ENCODE measurements at regions not wholly inside any gene's neighbourhood (a gene's known extent, or its start where the extent isn't known, plus 50 kb on each side); places are given as distances from the start of the nearest gene placed in this dataset.

GRCh38 chr16:76023835-76024234 lies 253.4 kb upstream of the CNTNAP4 start:
- ATAC-seq, result no peak

GRCh38 chr16:76035689-76036088 lies 241.5 kb upstream of the CNTNAP4 start:
- TF ChIP-seq CSRNP3 (CRISPR knock-in tag; IDR thresholded peaks at IDR 0.05) (no peak), PPARA (CRISPR knock-in tag; IDR thresholded peaks at IDR 0.05; ENCODE audit: borderline replicate concordance) (no peak), OSR1 (CRISPR knock-in tag; IDR thresholded peaks at IDR 0.05) (no peak), ZNF70 (CRISPR knock-in tag; IDR thresholded peaks at IDR 0.05) (no peak), CSDC2 (CRISPR knock-in tag; IDR thresholded peaks at IDR 0.05) (no peak), RARB (CRISPR knock-in tag; IDR thresholded peaks at IDR 0.05) (no peak), ARNTL (CRISPR knock-in tag; IDR thresholded peaks at IDR 0.05; ENCODE audit: borderline replicate concordance, low read depth) (no peak), ISL1 (CRISPR knock-in tag; IDR thresholded peaks at IDR 0.05) (no peak), TCF4 (CRISPR knock-in tag; IDR thresholded peaks at IDR 0.05; ENCODE audit: borderline replicate concordance) (no peak), ZC3H10 (CRISPR knock-in tag; IDR thresholded peaks at IDR 0.05) (no peak), ZFP30 (CRISPR knock-in tag; IDR thresholded peaks at IDR 0.05) (no peak), TSHZ2 (CRISPR knock-in tag; IDR thresholded peaks at IDR 0.05) (no peak), ZFP3 (CRISPR knock-in tag; IDR thresholded peaks at IDR 0.05) (no peak)
- no peak for ATAC-seq

More at GRCh38 chr16:76023835-76024234, 253.4 kb upstream of the CNTNAP4 start:
- TF ChIP-seq ZNF565 (CRISPR knock-in tag; conservative IDR thresholded peaks at IDR 0.05; ENCODE audit: low read depth), result no peak
- no peak for TF ChIP-seq POU6F1 (CRISPR knock-in tag; IDR thresholded peaks at IDR 0.05; ENCODE audit: borderline replicate concordance, low read depth)

GRCh38 chr16:76038097-76038496 lies 239.1 kb upstream of the CNTNAP4 start:
- TF ChIP-seq PPARA (CRISPR knock-in tag; IDR thresholded peaks at IDR 0.05; ENCODE audit: borderline replicate concordance) (no peak), ARNTL (CRISPR knock-in tag; IDR thresholded peaks at IDR 0.05; ENCODE audit: borderline replicate concordance, low read depth) (no peak), CSDC2 (CRISPR knock-in tag; IDR thresholded peaks at IDR 0.05) (no peak), TCF4 (CRISPR knock-in tag; IDR thresholded peaks at IDR 0.05; ENCODE audit: borderline replicate concordance) (no peak), ESRRG (CRISPR knock-in tag; IDR thresholded peaks at IDR 0.05) (no peak), ZFP30 (CRISPR knock-in tag; IDR thresholded peaks at IDR 0.05) (no peak), POU6F1 (CRISPR knock-in tag; IDR thresholded peaks at IDR 0.05; ENCODE audit: borderline replicate concordance, low read depth) (no peak), ZFP3 (CRISPR knock-in tag; IDR thresholded peaks at IDR 0.05) (no peak), TOX (CRISPR knock-in tag; IDR thresholded peaks at IDR 0.05; ENCODE audit: borderline replicate concordance) (no peak), ZNF8 (CRISPR knock-in tag; IDR thresholded peaks at IDR 0.05) (no peak), SNAI2 (CRISPR knock-in tag; IDR thresholded peaks at IDR 0.05) (no peak), ZNF565 (CRISPR knock-in tag; conservative IDR thresholded peaks at IDR 0.05; ENCODE audit: low read depth) (no peak), CSRNP3 (CRISPR knock-in tag; IDR thresholded peaks at IDR 0.05) (no peak), ISL1 (CRISPR knock-in tag; IDR thresholded peaks at IDR 0.05) (no peak)
- ATAC-seq, result no peak

GRCh38 chr16:76052725-76053124 lies 224.5 kb upstream of the CNTNAP4 start:
- no peak for TF ChIP-seq OSR1 (CRISPR knock-in tag; IDR thresholded peaks at IDR 0.05)
- TF ChIP-seq ISL1 (CRISPR knock-in tag; IDR thresholded peaks at IDR 0.05), result no peak
- no peak for TF ChIP-seq ESRRG (CRISPR knock-in tag; IDR thresholded peaks at IDR 0.05)
- no peak for TF ChIP-seq BACH2 (CRISPR knock-in tag; IDR thresholded peaks at IDR 0.05; ENCODE audit: borderline replicate concordance)
- ATAC-seq, result no peak
